ENCODE measurements at regions not wholly inside any gene's neighbourhood (a gene's known extent, or its start where the extent isn't known, plus 50 kb on each side); places are given as distances from the start of the nearest gene placed in this dataset.
"Not testable (repeated sequence)": the region's sequence is repeated elsewhere in the genome, so short reads cannot be mapped to it uniquely, and the experiment has no call there.

DNA sequence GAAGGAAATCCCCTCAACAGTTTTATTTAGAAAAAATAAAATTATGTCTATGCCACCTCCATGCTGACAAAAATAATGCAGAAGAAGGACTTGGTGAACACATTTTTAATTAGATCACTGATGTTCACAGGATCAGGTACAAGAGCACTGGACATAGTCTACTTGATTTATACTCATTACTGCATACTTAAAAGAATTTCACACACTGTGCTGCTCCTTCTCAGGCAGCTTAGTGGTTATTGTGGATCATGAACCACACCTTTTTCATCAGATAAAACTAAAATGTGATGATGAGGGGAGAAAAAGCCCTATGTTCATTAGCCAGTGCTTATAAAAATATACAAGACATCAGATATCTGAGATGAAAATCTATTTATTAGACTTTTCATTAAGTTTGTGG is 103.3 kb upstream of the DPH5 start:
- no peak overlapping the region for H3K23ac ChIP-seq (ENCODE audit: low read depth, low read length, poor library complexity)
- H3K4ac ChIP-seq (ENCODE audit: low read length): no peak overlapping the region
- no peak overlapping the region for H2AFZ ChIP-seq (ENCODE audit: low read length)
- H3K4me3 ChIP-seq (ENCODE audit: low read length in 2 of 2): no peak overlapping the region
- H3K4me1 ChIP-seq (ENCODE audit: control insufficient read depth in 2 of 2, insufficient read depth in 1 of 2, low read depth in 1 of 2, low read length in 2 of 2): peaks cover 3 to 6% of the 10 kb centered on the region in 2 donors
- no peaks in the 10 kb centered on the region for H3K36me3 ChIP-seq (replicated peaks in 1 of 2; ENCODE audit: control insufficient read depth in 2 of 2, insufficient read depth in 2 of 2, low read length in 2 of 2)
- no peak overlapping the region for H3K27ac ChIP-seq (replicated peaks; ENCODE audit: low read length)
- no peak overlapping the region for H4K91ac ChIP-seq (ENCODE audit: low read depth, low read length, poor library complexity)
- H3K14ac ChIP-seq (ENCODE audit: low read length): no peak overlapping the region
- H3K9me3 ChIP-seq (replicated peaks in 1 of 2; ENCODE audit: control insufficient read depth in 2 of 2, insufficient read depth in 1 of 2, low read depth in 1 of 2, low read length in 2 of 2): no peaks in the 10 kb centered on the region
- H3K27me3 ChIP-seq (ENCODE audit: control insufficient read depth in 3 of 3, insufficient read depth in 3 of 3, low read depth in 1 of 3, low read length in 3 of 3): no peaks in the 10 kb centered on the region
- no peak for DNase-seq (ENCODE audit: low spot score)
- H2AK5ac ChIP-seq (ENCODE audit: low read depth, low read length): no peak overlapping the region
- H2BK5ac ChIP-seq (ENCODE audit: low read length): no peak overlapping the region
- H4K8ac ChIP-seq (ENCODE audit: low read depth, low read length): no peak overlapping the region
- H2BK120ac ChIP-seq (ENCODE audit: low read depth, low read length): no peak overlapping the region
- H3K79me1 ChIP-seq (ENCODE audit: low read depth, low read length): no peaks in the 10 kb centered on the region
- H3K18ac ChIP-seq (ENCODE audit: low read length): no peak overlapping the region
- H2BK15ac ChIP-seq (ENCODE audit: low read length): no peak overlapping the region
- no peak overlapping the region for H2BK12ac ChIP-seq (ENCODE audit: low read length)
- H3K4me2 ChIP-seq (ENCODE audit: insufficient read depth, low read length, poor library complexity, severe bottlenecking): no peak overlapping the region
- H3K9ac ChIP-seq (ENCODE audit: low read depth, low read length, poor library complexity): no peak overlapping the region

DNA sequence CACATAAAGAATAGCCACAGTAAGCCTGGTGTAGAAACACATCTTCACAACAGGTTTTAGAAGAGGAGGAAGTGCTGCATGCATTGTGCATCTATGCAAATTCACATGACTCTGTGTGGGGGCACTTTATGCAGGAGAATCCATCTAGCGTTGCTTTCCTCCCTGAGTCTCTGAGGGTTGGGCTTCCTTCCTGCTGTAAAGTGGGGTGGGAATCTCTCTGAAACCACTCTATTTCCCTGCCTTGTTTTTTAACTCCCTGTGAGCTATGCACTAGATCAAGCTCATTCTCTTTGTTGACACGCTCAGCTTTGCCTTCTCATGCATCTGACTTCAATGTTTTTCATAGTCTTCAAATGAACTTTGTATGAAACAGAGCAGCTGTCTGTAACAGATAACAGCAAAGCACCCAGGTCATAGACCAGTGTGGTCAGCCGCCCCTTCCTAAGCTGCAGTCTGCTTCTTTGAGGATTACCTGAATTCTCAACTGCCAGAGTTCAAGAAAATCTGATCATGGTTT is 102.7 kb upstream of the DPH5 start:
- no peak for DNase-seq (ENCODE audit: low spot score)

DNA sequence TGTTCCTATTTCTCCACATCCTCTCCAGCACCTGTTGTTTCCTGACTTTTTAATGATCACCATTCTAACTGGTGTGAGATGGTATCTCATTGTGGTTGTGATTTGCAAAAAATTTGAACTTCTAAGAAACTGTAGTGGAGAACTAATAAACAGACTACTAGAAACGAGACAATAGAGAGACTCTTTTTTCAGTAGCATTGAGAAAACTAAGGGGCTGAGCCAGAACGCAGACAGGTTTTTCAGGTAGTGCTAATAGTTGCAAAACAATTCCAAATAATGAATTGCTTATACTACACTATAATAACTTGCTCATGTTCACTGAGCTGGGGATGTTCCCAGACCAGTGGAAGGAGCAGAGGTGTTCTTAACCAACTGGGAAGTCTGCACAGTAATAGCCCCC is 98.8 kb upstream of the DPH5 start:
- Histone ChIP-seq H3K27me3 (ENCODE audit: control insufficient read depth in 3 of 3, insufficient read depth in 3 of 3, low read depth in 1 of 3, low read length in 3 of 3) (no peaks in the 10 kb centered on the region), H2BK120ac (ENCODE audit: low read depth, low read length) (no peak overlapping the region), H3K4me1 (ENCODE audit: control insufficient read depth in 2 of 2, insufficient read depth in 1 of 2, low read depth in 1 of 2, low read length in 2 of 2) (peaks cover 2 to 6% of the 10 kb centered on the region in 2 donors), H2AK5ac (ENCODE audit: low read depth, low read length) (no peak overlapping the region), H4K91ac (ENCODE audit: low read depth, low read length, poor library complexity) (no peak overlapping the region), H2BK12ac (ENCODE audit: low read length) (no peak overlapping the region), H3K18ac (ENCODE audit: low read length) (no peak overlapping the region), H3K79me1 (ENCODE audit: low read depth, low read length) (no peaks in the 10 kb centered on the region), H3K23ac (ENCODE audit: low read depth, low read length, poor library complexity) (no peak overlapping the region), H2AFZ (ENCODE audit: low read length) (no peak overlapping the region), H4K8ac (ENCODE audit: low read depth, low read length) (no peak overlapping the region), H3K4ac (ENCODE audit: low read length) (no peak overlapping the region), H3K9ac (ENCODE audit: low read depth, low read length, poor library complexity) (no peak overlapping the region), H2BK15ac (ENCODE audit: low read length) (no peak overlapping the region), H3K14ac (ENCODE audit: low read length) (no peak overlapping the region), H3K4me2 (ENCODE audit: insufficient read depth, low read length, poor library complexity, severe bottlenecking) (no peak overlapping the region), H2BK5ac (ENCODE audit: low read length) (no peak overlapping the region), H3K4me3 (ENCODE audit: low read length in 2 of 2) (no peak overlapping the region), H3K27ac (replicated peaks; ENCODE audit: low read length) (no peak overlapping the region), H3K36me3 (replicated peaks in 1 of 2; ENCODE audit: control insufficient read depth in 2 of 2, insufficient read depth in 2 of 2, low read length in 2 of 2) (no peaks in the 10 kb centered on the region), H3K9me3 (replicated peaks in 1 of 2; ENCODE audit: control insufficient read depth in 2 of 2, insufficient read depth in 1 of 2, low read depth in 1 of 2, low read length in 2 of 2) (no peaks in the 10 kb centered on the region)
- no CpG with 5 or more reads among the region's 2 CpGs for WGBS, 2 donors (ENCODE audit: extremely low coverage in 2 of 2, insufficient read length in 2 of 2, insufficient replicate concordance in 1 of 2)
- no peak for DNase-seq (ENCODE audit: low spot score)

More for the DNA sequence above, 102.7 kb upstream of the DPH5 start:
- no peak overlapping the region for H3K9ac ChIP-seq (ENCODE audit: low read depth, low read length, poor library complexity)
- H3K23ac ChIP-seq (ENCODE audit: low read depth, low read length, poor library complexity): no peak overlapping the region
- peak overlapping the region; percentile 81 for H2AFZ ChIP-seq (ENCODE audit: low read length)
- no peak overlapping the region for H3K14ac ChIP-seq (ENCODE audit: low read length)
- H3K18ac ChIP-seq (ENCODE audit: low read length): no peak overlapping the region
- H3K27me3 ChIP-seq (ENCODE audit: control insufficient read depth in 3 of 3, insufficient read depth in 3 of 3, low read depth in 1 of 3, low read length in 3 of 3): no peaks in the 10 kb centered on the region
- H3K9me3 ChIP-seq (replicated peaks in 1 of 2; ENCODE audit: control insufficient read depth in 2 of 2, insufficient read depth in 1 of 2, low read depth in 1 of 2, low read length in 2 of 2): no peaks in the 10 kb centered on the region
- no peak overlapping the region for H3K4me2 ChIP-seq (ENCODE audit: insufficient read depth, low read length, poor library complexity, severe bottlenecking)
- no peak overlapping the region for H3K27ac ChIP-seq (replicated peaks; ENCODE audit: low read length)
- H2BK15ac ChIP-seq (ENCODE audit: low read length): no peak overlapping the region
- no peak overlapping the region for H2BK120ac ChIP-seq (ENCODE audit: low read depth, low read length)
- no peak overlapping the region for H2BK5ac ChIP-seq (ENCODE audit: low read length)
- H4K8ac ChIP-seq (ENCODE audit: low read depth, low read length): no peak overlapping the region
- no peaks in the 10 kb centered on the region for H3K79me1 ChIP-seq (ENCODE audit: low read depth, low read length)
- no peaks in the 10 kb centered on the region for H3K36me3 ChIP-seq (replicated peaks in 1 of 2; ENCODE audit: control insufficient read depth in 2 of 2, insufficient read depth in 2 of 2, low read length in 2 of 2)
- no peak overlapping the region for H2BK12ac ChIP-seq (ENCODE audit: low read length)
- H4K91ac ChIP-seq (ENCODE audit: low read depth, low read length, poor library complexity): no peak overlapping the region
- peaks cover 3 to 6% of the 10 kb centered on the region in 2 donors for H3K4me1 ChIP-seq (ENCODE audit: control insufficient read depth in 2 of 2, insufficient read depth in 1 of 2, low read depth in 1 of 2, low read length in 2 of 2)
- H2AK5ac ChIP-seq (ENCODE audit: low read depth, low read length): no peak overlapping the region
- no CpG with 5 or more reads among the region's 3 CpGs for WGBS, 2 donors (ENCODE audit: extremely low coverage in 2 of 2, insufficient read length in 2 of 2, insufficient replicate concordance in 1 of 2)
- no peak overlapping the region for H3K4ac ChIP-seq (ENCODE audit: low read length)
- no peak overlapping the region for H3K4me3 ChIP-seq (ENCODE audit: low read length in 2 of 2)

DNA sequence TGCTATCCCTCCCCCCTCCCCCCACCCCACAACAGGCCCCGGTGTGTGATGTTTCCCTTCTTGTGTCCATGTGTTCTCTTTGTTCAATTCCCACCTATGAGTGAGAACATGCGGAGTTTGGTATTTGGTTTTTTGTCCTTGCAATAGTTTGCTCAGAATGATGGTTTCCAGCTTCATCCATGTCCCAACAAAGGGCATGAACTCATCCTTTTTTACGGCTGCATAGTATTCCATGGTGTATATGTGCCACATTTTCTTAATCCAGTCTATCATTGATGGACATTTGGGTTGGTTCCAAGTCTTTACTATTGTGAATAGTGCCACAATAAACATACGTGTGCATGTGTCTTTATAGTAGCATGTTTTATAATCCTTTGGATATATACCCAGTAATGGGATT is 98.3 kb upstream of the DPH5 start:
- not testable (repeated sequence) for H3K36me3 ChIP-seq (replicated peaks in 1 of 2; ENCODE audit: control insufficient read depth in 2 of 2, insufficient read depth in 2 of 2, low read length in 2 of 2); H2BK5ac ChIP-seq (ENCODE audit: low read length); H4K91ac ChIP-seq (ENCODE audit: low read depth, low read length, poor library complexity); H3K4me1 ChIP-seq (ENCODE audit: control insufficient read depth in 2 of 2, insufficient read depth in 1 of 2, low read depth in 1 of 2, low read length in 2 of 2); H3K27ac ChIP-seq (replicated peaks; ENCODE audit: low read length); H2BK120ac ChIP-seq (ENCODE audit: low read depth, low read length); H2BK15ac ChIP-seq (ENCODE audit: low read length); H4K8ac ChIP-seq (ENCODE audit: low read depth, low read length); H3K14ac ChIP-seq (ENCODE audit: low read length); H3K4me3 ChIP-seq (ENCODE audit: low read length in 2 of 2); H3K23ac ChIP-seq (ENCODE audit: low read depth, low read length, poor library complexity); H3K27me3 ChIP-seq (ENCODE audit: control insufficient read depth in 3 of 3, insufficient read depth in 3 of 3, low read depth in 1 of 3, low read length in 3 of 3); H3K4ac ChIP-seq (ENCODE audit: low read length); H2AFZ ChIP-seq (ENCODE audit: low read length); DNase-seq (ENCODE audit: low spot score); H3K79me1 ChIP-seq (ENCODE audit: low read depth, low read length); H2AK5ac ChIP-seq (ENCODE audit: low read depth, low read length); H3K9ac ChIP-seq (ENCODE audit: low read depth, low read length, poor library complexity); H2BK12ac ChIP-seq (ENCODE audit: low read length); H3K9me3 ChIP-seq (replicated peaks in 1 of 2; ENCODE audit: control insufficient read depth in 2 of 2, insufficient read depth in 1 of 2, low read depth in 1 of 2, low read length in 2 of 2); H3K18ac ChIP-seq (ENCODE audit: low read length); H3K4me2 ChIP-seq (ENCODE audit: insufficient read depth, low read length, poor library complexity, severe bottlenecking)
- WGBS, 2 donors (ENCODE audit: extremely low coverage in 2 of 2, insufficient read length in 2 of 2, insufficient replicate concordance in 1 of 2): no CpG with 5 or more reads among the region's 4 CpGs
